MCF 10A (cell line): ENCODE measurements at regions not wholly inside any gene's neighbourhood (a gene's known extent, or its start where the extent isn't known, plus 50 kb on each side); places are given as distances from the start of the nearest gene placed in this dataset.

Source experiments
- BruUV-seq: library from RNA; stranded (reverse); fragments of 400-500 nt; replicated peaks from 2 replicates; lab custom pipeline; 2021; lab: Mats Ljungman, UMichigan
- CTCF ChIA-PET: fragments of 300-600 bp; sonication (Branson Sonifier 250); formaldehyde crosslinking; extraction: SDS; loops from one replicate; lab custom pipeline; 2021; ENCODE audit warnings: antibody characterized with exemption, inconsistent platforms; lab: Yijun Ruan, JAX
- POLR2A ChIA-PET: fragments of 300-600, 350-650 bp; sonication (Branson Sonifier 250); formaldehyde crosslinking; extraction: SDS; loops from one replicate; lab custom pipeline; 2020; ENCODE audit warnings: antibody characterized with exemption, inconsistent platforms; lab: Yijun Ruan, JAX
- DNase-seq: peaks from one replicate; pipeline ENCODE4 v3.0.0-alpha.2; 2018; ENCODE audit not compliant: unreplicated experiment
- H3K27ac Mint-ChIP-seq: one replicate; pipeline ENCODE4 v1.8.0; 2022; ENCODE audit warnings: mild to moderate bottlenecking, low read depth, mixed read lengths; ENCODE audit not compliant: unreplicated experiment
- H3K27me3 Mint-ChIP-seq: one replicate; pipeline ENCODE4 v1.8.0; 2022; ENCODE audit warnings: mixed read lengths; ENCODE audit not compliant: insufficient read depth, unreplicated experiment
- H3K36me3 Mint-ChIP-seq: one replicate; pipeline ENCODE4 v1.8.0; 2022; ENCODE audit warnings: mild to moderate bottlenecking, moderate library complexity, mixed read lengths; ENCODE audit not compliant: insufficient read depth, unreplicated experiment
- H3K4me1 Mint-ChIP-seq: one replicate; pipeline ENCODE4 v1.8.0; 2022; ENCODE audit warnings: mixed read lengths; ENCODE audit not compliant: insufficient read depth, unreplicated experiment
- H3K4me3 Mint-ChIP-seq: one replicate; pipeline ENCODE4 v1.8.0; 2022; ENCODE audit warnings: mild to moderate bottlenecking, moderate library complexity, mixed read lengths; ENCODE audit not compliant: unreplicated experiment
- H3K9me3 Mint-ChIP-seq: one replicate; pipeline ENCODE4 v1.8.0; 2022; ENCODE audit warnings: mixed read lengths; ENCODE audit not compliant: unreplicated experiment
- intact Hi-C: fragments of 100-400 bp; cut with micrococcal nuclease; formaldehyde crosslinking; loops from 2 replicates; pipeline ENCODE4 v1.14.1; 2022
- TF ChIP-seq, protein P1 (sequence below): fragments of 200-600 bp; IDR thresholded peaks from one replicate; pipeline ENCODE4 v1.8.0; 2022; ENCODE audit warnings: antibody characterized with exemption, mild to moderate bottlenecking; ENCODE audit not compliant: unreplicated experiment

DNA sequence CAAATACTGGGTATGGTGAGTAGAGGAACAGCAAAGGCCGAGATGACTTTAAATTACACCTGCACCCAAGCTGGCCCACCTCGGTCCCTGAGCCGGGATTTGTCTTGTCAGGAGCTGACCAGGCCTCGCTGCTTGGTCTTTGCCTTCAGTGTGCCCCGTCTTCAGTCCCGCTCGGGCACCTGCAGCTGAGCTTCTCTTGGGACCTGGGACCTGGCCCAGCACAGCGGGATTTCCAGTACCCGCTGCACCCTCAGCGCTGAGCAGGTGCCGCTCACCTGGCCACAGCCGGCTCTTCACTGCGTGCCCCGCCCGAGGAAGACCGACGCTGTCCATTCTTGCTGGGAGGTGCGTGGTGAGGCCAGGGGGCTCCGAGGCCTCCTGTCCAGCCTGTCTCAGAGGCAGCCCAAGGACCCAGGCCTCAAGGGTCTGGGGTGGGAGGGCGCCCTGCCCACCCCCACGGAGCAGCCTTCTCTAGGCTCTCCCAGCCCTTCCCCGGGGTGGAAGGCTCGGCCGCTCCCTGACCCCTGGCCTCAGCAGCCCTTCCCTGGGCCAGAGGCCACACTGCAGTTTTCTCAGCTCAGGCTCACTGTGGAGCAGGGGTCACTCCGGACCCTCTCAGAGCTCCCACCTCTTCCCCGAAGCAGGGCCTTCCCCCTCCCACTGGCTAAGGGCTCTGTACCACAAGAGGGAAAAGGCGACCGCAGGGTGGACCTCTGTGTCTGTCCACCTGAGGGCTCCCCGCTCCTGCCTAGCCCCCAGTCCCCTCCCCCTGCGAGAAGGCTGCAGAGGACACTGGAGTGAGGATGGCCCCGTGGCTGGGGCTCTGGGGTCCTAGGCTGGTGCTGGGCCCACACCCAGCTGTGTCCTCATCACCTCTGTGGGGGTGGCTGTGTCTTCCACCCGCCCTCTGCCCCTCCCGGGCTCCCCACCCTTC is 119.3 kb downstream of the RNASET2 start:
- CTCF ChIA-PET, result no interaction called here
- Mint-ChIP-seq H3K27ac (no peak overlapping the region), H3K4me1 (no peaks in the 10 kb centered on the region), H3K27me3 (peaks cover 60% of the 10 kb centered on the region), H3K36me3 (no peaks in the 10 kb centered on the region), H3K9me3 (peaks cover 7% of the 10 kb centered on the region), H3K4me3 (no peak overlapping the region)
- POLR2A ChIA-PET, result no interaction called here
- intact Hi-C loops, result no loop called here
- BruUV-seq, result no TSS peak
- TF ChIP-seq, protein P1, sequence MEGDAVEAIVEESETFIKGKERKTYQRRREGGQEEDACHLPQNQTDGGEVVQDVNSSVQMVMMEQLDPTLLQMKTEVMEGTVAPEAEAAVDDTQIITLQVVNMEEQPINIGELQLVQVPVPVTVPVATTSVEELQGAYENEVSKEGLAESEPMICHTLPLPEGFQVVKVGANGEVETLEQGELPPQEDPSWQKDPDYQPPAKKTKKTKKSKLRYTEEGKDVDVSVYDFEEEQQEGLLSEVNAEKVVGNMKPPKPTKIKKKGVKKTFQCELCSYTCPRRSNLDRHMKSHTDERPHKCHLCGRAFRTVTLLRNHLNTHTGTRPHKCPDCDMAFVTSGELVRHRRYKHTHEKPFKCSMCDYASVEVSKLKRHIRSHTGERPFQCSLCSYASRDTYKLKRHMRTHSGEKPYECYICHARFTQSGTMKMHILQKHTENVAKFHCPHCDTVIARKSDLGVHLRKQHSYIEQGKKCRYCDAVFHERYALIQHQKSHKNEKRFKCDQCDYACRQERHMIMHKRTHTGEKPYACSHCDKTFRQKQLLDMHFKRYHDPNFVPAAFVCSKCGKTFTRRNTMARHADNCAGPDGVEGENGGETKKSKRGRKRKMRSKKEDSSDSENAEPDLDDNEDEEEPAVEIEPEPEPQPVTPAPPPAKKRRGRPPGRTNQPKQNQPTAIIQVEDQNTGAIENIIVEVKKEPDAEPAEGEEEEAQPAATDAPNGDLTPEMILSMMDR, result no peak
- no peak for DNase-seq

DNA sequence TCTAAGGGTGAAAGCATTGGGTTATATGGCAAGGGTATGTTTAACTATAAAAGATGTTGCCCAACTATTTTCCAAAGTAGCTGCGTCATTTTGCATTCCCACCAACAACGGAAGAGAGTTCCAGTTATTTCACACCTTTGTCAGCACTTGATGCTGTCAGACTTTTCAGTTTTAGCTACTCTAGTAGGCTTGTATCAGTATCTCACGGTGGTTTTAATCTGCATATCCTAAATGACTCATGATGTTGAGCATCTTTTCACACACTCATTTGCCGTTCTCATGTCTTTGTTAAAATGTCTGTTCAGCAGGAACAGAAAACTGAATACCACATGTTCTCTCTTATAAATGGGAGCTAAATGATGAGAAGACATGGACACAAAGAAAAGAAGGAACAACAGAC is 122.3 kb downstream of the RNASET2 start:
- Mint-ChIP-seq H3K36me3 (no peaks in the 10 kb centered on the region), H3K9me3 (peaks cover 7% of the 10 kb centered on the region), H3K4me1 (no peaks in the 10 kb centered on the region), H3K4me3 (no peak overlapping the region), H3K27ac (no peak overlapping the region), H3K27me3 (peaks cover 76% of the 10 kb centered on the region)
- intact Hi-C loops, result no loop called here
- CTCF ChIA-PET, result interaction anchor here (0.9 kb wide), 1 partner anchor 155 kb away, joined by 3 read pairs; no protein-coding TSS in a partner anchor
- BruUV-seq, result no TSS peak
- TF ChIP-seq, protein P1, result no peak
- DNase-seq, result no peak
- POLR2A ChIA-PET, result interaction anchor here (0.6 kb wide), 1 partner anchor 568 kb away, joined by 4 read pairs; no protein-coding TSS in a partner anchor

DNA sequence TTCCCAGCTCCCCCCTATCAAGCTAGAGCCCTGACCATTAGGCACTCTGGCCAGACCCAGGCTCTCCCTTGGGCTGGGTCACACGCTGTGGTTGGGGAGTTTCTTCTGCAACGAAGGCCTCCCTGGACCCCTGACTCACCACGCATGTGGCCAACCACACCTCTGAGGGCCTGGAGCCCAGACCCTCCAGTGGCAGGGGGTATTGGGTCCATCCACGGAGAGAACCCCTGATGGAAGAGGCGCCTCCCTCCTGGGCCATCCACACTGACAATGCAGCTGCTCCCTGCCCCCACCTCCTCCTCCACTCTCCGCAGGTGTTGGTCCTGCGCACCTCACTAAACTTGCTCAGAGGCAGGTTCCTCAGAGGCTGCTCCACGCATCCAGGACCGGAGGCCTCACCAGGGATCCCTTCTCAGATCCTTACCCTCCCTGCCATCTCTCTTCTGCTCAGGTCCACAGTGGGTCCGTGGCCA is 125.4 kb downstream of the RNASET2 start:
- Mint-ChIP-seq H3K4me1 (no peaks in the 10 kb centered on the region), H3K36me3 (no peaks in the 10 kb centered on the region), H3K4me3 (no peak overlapping the region), H3K27ac (no peak overlapping the region), H3K9me3 (peaks cover 7% of the 10 kb centered on the region), H3K27me3 (peaks cover 73% of the 10 kb centered on the region)
- ChIA-PET CTCF (no interaction called here), POLR2A (no interaction called here)
- intact Hi-C loops, result no loop called here
- BruUV-seq, result no TSS peak
- DNase-seq, result no peak
- TF ChIP-seq, protein P1, result no peak

DNA sequence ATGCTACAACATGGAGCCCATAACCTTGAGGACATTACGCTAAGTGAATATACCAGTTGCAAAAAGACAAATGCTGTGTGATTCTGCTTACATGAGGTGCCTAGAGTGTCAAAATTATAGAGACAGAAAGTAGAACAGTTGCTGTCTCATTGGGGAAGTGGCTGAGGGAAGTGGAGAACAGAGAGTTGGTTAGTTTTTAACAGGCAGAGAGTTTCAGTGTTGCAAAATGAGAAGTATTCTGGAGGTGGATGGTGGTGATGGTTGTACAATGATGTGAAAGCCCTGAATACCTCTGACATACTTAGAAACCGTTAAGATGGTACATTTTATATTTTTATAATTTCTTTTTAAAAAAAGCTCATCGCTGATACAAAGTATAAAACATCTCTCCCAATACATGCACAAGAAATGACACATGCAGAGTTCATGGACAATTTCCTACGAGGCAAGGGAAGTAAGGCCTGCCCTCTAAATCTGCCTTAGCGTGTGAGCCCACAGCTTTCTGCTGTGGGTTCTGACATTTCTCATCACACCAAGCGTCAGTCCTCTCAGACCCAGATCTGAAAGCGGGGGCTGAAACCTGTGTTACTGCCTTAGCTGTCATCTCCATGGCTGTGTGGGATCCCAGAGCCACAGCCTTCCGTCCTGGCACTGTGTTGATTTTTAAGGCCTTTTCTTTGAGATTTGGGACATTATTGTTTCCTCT is 126.0 kb downstream of the RNASET2 start:
- no TSS peak for BruUV-seq
- no peak overlapping the region for H3K27ac Mint-ChIP-seq
- TF ChIP-seq, protein P1, result no peak
- H3K4me1 Mint-ChIP-seq, result no peaks in the 10 kb centered on the region
- peaks cover 7% of the 10 kb centered on the region for H3K9me3 Mint-ChIP-seq
- ChIA-PET CTCF (no interaction called here), POLR2A (no interaction called here)
- intact Hi-C loops, result no loop called here
- no peaks in the 10 kb centered on the region for H3K36me3 Mint-ChIP-seq
- peaks cover 67% of the 10 kb centered on the region for H3K27me3 Mint-ChIP-seq
- no peak for DNase-seq
- no peak overlapping the region for H3K4me3 Mint-ChIP-seq
